HUDEP-2 (cell line): ENCODE measurements at regions not wholly inside any gene's neighbourhood (a gene's known extent, or its start where the extent isn't known, plus 50 kb on each side); places are given as distances from the start of the nearest gene placed in this dataset.
"Not testable (repeated sequence)": the region's sequence is repeated elsewhere in the genome, so short reads cannot be mapped to it uniquely, and the experiment has no call there.

ENCODE experiments used
- DNase-seq, 76 experiments: peaks; one replicate each; lab custom pipeline; 2025; ENCODE audit not compliant: unreplicated experiment in 76 of 76; lab: John Stamatoyannopoulos, UW

- no peak for DNase-seq
Observed at GRCh38 chr1:201636097-201636496, 97.2 kb downstream of the NAV1 start.

DNA sequence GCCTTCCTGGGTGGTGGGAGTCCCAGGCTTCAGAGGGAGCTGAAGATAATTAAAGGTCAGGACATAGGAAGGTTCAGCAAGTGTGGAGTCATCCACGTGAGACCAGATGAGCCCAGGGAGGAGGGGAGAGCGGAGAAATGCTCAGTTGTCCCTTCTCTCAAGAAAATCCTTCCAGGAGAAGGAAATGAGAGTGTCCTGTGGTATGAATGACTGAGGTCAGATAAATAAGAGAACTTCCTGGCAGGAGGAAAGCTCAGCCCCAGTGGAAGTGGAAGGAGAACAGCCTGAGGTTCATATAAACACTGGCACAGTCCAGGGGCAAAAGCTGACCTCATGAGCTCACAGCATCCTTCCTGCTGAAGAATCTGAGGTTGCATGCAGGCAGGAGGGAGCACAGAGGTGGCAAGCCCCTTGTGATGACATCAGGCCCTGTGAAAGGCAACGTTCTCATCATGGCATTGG, 97.6 kb downstream of the NAV1 start:
- DNase-seq = no peak

DNA sequence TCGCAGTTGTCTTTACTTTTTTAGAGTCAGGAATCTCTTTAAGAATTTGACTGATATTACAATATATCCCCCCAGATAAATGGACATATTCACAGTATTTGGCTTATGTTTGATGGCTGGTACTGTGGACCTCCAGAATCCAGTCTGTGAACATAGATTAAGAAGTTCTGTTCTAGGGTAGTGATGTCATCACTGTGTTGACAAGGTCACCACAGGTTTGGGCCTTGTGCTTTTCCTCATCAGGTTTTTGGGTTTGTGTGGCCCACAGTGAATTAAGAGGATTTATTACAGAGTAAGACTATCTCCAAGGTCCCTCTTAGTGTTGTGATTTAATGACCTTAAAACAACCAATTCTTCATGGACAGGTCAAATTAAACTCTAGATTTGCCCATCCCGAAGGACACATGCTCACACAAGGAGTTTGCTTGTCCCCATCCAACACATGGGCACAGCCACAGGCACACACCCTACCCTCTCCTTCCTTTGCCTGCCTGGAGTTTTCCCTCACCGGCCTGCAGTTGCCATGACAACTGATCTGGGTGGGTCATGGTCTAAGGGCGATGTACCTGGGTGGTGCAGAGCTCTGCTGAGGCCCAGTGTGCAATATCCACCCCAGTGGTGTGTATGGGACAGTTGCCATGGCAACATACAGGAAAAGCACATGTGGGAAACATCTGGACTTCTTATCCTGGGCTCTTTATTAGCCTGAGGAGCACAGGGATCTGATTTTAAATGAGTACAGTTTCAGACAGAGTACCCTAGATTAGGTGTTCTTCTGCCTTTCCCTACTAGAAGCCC, 98.6 kb downstream of the NAV1 start:
- no peak for DNase-seq

DNA sequence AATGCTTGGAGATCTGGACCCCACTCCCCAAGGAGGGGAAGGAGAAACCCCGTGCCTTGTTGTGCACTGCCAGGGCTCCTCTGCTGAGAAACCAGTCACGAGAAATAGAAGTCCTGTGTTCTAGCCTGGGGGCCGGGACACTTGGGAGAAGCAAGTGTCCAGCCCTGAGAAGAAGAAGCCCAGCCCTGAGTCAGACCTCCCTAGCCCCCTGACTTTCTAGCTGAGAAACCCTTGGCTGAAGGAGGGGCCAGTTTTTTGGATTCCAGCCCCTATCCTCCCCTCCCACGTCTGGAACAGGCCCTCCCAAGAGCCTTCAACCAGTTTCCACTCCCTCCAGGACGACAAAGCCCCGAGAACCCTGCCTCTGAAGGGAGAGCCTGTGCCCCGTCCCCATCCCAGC, 100.5 kb downstream of the NAV1 start:
- no peak for DNase-seq

- DNase-seq = no peak
Observed at GRCh38 chr1:201639826-201640225, 100.9 kb downstream of the NAV1 start.

DNA sequence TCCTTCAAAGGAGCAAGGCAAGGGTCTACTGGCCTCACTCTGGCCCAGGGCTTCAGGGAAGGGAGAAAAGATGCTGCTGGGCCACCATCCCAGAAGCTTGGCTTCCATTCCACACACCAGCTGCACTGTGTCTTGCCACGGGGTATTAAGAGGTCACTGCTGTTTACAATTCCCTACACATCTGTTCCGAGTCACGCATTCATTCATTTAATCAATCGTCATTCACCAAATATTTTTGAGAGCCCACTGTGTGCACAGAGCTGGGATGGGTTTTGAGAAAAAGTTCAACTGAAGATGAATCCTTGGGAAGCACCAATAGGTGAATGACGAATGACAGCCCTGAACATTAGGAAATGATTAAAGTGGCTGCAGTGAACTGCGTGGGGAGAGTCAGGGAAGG, 101.7 kb downstream of the NAV1 start:
- no peak for DNase-seq

DNA sequence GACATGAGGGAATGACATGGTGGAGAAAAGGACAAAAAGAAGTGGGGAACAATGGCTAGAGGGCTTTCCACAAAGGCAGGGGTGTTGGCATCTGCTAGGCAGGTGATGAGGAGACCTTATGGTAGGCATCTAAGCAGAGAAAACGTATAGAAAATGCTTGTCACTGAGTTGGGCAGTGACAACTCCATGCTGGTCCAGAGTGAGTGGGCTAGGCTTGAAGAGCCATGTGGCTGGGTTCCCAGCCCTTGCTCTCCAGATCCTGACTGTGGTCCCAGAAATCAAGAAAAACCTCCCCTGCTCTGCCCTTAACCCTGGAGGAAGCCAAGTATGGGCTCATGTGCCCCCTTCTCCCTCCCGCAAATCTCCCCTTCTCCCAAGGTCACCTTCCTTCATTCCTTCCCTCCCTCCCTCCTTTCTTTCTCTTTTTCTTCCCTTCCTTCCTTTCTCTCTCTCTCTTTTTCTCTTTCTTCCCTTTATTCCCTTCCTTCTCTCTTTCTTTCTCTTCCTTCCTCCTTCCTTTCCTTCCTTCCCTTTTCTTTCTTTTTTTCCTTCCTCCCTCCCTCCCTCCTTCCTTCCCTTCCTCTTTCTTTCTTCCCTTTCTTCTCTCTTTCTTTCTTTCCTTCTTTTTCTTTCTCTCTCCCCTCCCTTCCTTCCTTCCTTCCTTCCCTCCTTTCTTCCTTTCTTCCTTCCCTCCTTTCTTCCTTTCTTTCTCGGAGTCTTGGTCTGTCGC, 102.8 kb downstream of the NAV1 start:
- no peak for DNase-seq

- no peak for DNase-seq
Observed at GRCh38 chr1:201643835-201644104, 104.8 kb downstream of the NAV1 start.

- DNase-seq = no peak
Observed at GRCh38 chr1:201644197-201644596, 105.3 kb downstream of the NAV1 start.

DNA sequence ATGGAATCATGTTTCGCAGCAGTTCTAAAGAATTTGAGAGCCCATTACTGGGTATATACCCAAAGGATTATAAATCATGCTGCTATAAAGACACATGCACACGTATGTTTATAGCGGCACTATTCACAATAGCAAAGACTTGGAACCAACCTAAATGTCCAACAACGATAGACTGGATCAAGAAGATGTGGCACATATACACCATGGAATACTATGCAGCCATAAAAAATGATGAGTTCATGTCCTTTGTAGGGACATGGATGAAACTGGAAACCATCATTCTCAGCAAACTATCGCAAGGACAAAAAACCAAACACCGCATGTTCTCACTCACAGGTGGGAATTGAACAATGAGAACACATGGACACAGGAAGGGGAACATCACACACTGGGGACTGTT, 106.1 kb downstream of the NAV1 start:
- DNase-seq = not testable (repeated sequence)

GRCh38 chr1:201645956-201646355, 107.0 kb downstream of the NAV1 start:
- DNase-seq = no peak

DNA sequence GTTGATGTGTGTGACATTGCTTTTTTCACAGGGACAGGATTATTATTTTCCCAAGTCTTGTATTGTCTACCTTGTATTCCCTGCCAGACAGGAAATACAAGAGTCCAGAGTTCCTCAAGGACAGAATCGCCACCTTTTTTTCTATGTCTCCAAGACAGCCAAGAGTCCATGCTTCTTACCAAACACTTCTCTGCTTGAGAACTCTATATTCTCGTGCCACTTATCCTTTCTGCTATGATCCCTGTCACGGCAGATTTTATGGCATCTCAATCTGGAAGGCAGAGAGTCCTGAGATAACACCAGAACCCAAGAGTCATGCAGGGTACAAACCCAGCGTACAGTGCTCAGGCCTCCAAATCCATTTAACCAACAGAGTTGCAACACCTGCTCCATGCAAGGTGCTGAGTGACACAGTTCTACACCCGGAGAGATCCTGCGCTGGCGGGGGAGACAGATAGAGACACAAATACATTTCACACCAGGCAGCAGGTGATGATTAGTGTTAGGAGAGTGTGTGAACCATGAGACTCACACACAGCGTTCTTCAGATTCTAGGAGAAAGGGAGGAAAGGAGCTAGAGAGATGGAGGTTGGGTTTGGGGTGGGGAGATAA, 107.6 kb downstream of the NAV1 start:
- DNase-seq = no peak

DNA sequence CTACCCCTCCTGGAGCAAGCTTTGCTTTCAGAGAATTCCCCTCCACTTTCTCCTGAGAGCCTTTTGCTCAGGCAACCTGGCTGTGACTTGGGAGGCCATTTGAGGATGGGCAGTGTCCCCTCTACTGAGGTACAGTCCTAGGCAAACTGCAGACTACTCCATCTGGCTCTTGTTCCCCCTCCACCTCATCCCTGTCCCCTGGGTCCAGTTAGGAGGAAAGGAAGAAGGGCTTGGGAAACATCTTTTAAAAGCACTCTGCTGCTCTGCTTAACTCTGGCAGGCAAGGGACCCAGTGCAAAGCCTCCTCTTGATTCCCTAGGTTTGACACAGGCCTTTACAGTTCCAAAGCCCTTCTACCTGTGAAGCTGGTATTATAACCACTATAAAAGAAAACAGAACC, 108.2 kb downstream of the NAV1 start:
- no peak for DNase-seq

GRCh38 chr1:201647722-201648065, 108.8 kb downstream of the NAV1 start:
- no peak for DNase-seq

GRCh38 chr1:201648066-201648906, 109.4 kb downstream of the NAV1 start:
- DNase-seq = no peak

DNA sequence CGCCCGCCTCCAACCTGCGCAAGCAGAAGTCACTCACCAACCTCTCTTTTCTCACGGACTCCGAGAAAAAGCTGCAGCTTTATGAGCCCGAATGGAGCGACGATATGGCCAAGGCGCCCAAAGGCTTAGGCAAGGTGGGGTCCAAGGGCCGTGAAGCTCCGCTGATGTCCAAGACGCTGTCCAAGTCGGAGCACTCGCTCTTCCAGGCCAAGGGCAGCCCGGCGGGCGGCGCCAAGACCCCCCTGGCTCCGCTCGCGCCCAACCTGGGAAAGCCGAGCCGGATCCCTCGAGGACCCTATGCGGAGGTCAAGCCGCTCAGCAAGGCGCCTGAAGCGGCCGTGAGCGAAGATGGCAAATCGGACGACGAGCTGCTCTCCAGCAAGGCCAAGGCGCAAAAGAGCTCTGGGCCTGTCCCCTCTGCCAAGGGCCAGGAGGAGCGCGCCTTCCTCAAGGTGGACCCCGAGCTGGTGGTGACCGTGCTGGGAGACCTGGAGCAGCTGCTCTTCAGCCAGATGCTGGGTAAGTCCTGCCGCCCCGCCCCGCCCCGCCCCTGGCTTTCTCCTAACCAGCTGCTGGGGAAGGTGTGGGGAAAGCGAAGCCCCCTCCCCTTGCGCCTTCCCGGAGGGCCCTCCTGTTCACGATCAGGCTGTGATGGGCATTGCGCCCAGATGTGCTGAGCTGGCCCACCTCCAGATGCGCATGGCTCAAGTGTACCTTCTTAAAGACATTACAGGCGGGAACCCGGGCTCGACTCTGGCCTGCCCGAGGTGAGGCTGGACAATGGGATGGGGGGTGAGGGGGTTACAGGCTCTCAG, 110.2 kb downstream of the NAV1 start:
- DNase-seq = no peak

DNA sequence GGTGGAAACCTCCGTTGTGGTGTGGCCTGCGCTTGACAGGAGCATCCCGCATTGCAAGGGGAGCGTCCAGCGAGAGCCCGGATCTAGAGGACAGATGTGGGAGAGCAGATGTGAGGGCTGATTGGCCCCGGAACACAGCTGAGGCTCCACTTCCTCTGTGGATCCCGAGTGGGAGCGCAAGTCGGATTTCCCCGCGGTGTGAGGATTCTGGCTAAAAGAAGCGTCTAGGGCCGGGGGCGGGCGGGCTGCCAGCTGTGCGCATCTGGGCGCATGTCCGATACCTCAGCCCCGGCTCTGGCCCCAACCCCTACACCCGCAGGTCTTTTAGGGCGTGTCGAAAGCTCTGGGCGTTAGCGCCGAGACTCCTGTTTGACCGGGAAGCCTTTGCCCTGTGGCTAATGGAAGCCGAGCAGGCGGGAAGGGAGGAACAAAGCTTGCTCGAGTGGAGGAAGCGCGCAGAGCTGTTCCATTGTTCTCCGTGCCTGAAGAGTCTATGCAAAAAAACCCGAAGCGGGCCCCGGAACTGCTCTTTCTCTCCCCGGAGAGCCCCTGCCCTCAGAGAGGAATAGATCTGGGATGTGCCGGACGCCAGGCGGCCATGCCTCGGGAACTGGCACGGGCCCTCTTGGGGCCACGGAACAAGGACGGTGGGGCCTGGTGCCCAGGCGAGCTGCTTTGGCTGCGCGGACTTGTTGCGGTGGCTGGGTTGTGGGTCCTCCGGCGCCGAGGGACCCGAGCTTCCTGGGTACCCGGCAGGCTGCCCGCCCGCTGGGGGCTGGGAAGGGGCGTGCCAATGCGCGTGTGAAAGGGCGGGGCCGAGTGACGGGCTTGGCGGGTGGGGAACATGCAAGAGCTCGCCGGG, 111.1 kb downstream of the NAV1 start:
- peak in 3 of 76 experiments; percentile 2 to 8 (median 8) for DNase-seq

DNA sequence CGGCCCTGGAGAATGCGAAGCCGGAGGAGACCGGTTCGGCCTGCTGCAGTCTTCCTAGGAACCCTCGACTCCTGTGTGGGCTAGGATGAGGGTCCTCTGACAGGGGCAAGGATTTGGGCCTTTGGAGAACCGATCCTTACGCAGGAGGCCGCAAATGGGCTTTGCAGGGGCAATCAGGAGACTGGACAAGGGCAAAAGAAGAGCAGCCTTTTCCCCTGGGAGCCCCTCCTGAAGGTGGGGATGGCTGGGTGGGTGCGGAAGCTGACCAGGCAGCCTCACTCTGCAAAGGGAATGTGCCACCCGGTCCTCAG, 111.7 kb downstream of the NAV1 start:
- DNase-seq = no peak

DNA sequence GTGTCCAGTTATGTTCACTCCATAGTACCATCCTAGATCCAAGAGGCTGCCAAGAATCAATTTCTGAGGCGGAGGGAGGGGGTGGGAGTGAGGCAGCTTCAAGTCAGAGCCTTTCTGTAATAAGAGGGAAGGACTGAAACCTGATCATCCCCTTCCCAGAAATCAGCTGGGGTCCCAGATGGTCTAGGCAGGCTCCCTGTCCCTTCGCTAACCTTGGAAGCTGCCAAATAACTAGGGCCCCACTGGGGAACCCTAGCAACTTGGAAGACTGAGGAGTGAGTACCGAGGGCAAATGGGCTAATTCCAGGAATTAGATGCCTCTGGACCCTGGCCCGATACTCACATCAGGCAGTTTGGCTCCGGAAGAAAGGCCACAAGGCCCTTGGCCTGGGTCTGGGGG, 113.3 kb downstream of the NAV1 start:
- DNase-seq = no peak

- DNase-seq = no peak
Observed at GRCh38 chr1:201653233-201653632, 114.3 kb downstream of the NAV1 start.
